HG02798 (cell line): ENCODE measurements at regions not wholly inside any gene's neighbourhood (a gene's known extent, or its start where the extent isn't known, plus 50 kb on each side); places are given as distances from the start of the nearest gene placed in this dataset.
A peak's percentile ranks its signal among the peaks of the same experiment; 100 is the strongest.
"Not testable (repeated sequence)": the region's sequence is repeated elsewhere in the genome, so short reads cannot be mapped to it uniquely, and the experiment has no call there.

ENCODE experiments used
- ATAC-seq: cut with Tn5 transposase; IDR thresholded peaks from one replicate; pipeline ENCODE4 v1.9.1; 2021; ENCODE audit warnings: mild to moderate bottlenecking; ENCODE audit not compliant: unreplicated experiment, poor library complexity

DNA sequence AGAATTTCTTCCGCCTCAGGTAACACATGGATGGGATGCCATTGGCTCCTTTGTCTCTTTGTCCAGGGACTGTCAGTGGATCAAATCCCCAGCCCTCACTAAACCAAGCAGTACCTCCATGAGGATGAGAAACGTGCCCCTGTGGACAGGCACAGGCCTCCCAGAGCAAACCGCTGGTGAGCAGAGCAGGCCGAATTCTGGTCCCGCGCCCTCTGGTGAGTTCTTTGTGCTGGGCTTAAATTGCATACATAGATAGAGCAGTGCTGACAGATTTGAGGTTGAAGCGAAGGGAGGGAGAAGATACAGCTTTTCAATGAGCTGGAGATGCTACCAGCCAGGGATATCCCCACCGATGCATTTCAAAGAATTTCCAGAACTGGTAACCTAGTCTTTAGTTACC is 143.8 kb downstream of the HSD17B3 start:
- no peak for ATAC-seq

GRCh38 chr9:96157675-96158074 is 144.3 kb downstream of the HSD17B3 start:
- ATAC-seq = no peak

DNA sequence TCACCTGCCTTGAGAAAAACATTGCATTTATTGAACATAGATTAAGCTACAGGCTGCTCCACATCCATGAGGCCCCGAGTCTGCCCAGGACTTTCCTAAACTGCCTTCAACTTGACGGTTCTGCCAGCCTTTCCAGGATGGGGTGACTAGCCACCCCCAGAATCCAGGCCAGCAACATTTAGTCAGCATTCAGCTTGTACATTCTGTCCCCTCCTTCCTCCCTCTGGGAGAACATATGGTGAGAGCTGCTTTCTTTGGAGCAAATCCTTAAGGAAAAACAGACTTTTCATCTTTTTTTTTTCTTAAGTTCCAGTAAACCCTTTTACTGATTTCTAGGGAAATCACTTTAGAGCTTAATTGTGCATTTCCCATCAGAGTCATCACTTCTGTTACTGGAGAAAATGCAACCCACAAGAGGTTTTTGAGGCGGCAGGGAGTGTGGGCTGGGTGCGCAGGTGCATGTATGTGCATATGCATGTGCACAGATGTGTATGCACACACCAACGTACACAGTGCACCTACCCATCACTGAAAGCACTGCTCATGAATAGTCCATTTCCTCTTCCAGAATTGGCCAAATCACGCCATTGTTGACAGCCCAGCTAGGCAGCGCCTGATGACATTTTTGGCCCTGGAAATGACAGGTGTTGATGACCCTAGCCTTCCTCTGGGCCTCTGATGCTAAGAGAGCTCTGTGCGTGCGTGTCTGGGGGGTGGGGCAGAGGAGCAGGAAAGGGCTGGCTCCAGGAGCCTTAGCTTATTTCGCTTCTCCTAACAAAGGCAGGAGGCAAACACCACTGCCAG is 145.6 kb downstream of the HSD17B3 start:
- no peak for ATAC-seq

- ATAC-seq = no peak
These were observed 147.9 kb downstream of the HSD17B3 start for GRCh38 chr9:96154081-96154480.

- no peak for ATAC-seq
These were observed 149.4 kb downstream of the HSD17B3 start for GRCh38 chr9:96152550-96152949.

DNA sequence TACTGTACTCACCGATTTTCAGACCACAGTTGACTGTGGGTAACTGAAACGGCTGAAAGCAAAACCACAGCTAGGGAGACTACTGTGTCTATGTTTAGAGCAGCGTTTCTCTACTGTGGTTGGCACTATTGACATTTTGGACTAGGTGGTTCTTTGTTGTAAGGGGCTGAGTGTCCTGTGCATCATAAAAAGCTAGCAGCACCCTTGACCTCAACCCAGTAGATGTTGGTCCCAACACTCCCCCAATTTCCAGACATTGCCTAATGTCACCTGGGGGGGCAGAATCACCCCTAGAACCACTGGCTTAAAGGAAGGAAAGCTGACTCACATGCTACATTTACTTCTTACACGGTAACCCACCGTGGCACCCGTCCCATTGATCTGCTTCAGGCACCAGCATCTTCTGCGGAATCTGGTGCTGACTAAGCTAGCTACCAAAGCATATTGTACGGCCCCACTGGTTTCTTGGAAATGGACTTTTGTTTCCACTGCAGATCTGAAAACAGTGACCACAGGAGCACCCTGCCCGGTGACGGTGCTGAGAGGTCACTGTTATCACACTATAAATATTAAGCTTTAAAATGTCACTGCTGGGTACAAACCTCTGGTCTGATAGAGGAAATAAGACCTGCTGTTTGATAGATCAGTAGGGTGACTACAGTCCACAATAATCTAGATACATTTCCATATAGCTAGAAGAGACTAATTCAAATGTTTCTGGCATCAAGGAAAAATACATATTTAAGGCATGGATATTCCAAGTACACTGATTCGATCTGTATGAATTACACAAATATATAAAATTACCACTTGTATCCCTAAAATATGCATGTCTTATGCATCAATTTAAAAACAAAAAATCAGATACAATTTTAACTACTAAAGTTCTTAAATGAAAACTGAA is 151.4 kb downstream of the HSD17B3 start:
- peak; percentile 93 for ATAC-seq

DNA sequence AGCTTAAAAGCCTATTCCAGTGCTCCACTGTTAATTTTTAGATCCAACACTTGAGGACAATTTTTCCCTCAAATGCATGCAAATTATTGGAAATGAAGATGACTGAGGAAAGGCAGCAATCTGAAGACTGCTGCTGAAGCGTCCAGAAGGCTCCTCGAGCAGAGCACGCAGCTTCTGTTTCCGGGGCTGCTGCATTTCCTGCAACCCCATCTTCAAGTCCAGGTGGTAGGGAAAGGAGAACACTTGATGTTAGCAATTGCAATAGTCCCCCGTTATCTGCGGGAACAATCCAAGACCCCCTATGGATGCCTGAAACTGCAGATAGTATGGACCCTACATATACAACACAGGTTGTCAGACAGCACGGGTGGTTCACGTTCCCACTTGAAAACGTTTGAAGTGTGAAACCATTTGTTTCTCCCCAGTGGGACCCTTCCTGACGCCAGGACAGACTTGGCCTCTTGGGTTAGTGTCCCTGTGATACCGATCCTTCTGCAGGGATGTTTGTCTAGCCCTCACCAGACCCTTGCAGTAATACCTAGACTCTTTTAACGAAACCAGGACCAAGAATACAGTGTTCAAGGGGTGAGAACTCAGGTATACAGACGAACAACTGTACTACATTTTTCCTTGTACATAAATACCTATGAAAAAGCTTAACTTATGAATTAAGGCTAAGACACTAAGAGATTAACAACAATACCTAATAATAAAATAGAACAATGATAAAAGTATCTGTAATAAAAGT is 152.3 kb downstream of the HSD17B3 start:
- ATAC-seq = peak; percentile 50

DNA sequence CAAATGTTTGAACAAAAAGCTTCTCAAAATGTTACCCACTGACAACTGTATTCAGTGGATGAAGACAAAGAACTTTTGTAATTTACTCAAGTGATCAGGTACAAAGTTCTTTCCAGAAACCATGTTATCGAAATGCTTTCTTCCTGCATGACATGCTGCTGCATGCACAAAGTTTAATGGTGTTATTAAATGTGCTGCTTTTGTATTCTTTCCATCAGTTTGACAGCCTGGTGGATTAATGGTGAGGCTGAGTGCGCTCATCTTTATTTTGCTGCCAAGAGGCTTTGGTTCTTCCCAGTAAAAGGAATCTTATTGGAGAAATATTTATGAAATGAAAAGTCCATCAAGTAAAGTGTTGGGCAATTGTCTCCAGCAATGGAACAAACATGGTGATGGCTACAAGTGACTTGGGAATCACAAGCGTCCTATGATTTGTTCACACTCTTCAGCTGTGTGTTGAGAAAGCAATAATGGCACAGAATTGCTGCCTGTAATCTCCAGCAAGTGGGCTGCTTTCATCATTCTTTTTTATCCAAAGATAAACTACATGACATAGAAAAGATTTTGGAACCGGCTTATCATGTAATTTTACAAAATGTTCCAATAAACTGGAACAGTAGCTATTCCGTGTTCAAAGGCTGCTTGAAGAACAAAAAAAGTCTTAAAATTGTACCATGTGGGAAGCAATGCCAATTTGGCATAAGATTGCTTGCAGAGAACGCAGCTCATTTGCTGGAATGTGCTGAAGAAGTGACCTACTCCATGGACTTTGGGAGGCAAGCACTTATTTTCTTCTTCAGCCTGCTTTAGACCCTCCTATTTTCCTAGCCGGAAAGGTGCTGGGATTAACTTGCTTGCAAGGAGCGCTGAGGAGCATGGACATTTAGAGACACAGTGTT is 153.1 kb downstream of the HSD17B3 start:
- ATAC-seq = no peak

DNA sequence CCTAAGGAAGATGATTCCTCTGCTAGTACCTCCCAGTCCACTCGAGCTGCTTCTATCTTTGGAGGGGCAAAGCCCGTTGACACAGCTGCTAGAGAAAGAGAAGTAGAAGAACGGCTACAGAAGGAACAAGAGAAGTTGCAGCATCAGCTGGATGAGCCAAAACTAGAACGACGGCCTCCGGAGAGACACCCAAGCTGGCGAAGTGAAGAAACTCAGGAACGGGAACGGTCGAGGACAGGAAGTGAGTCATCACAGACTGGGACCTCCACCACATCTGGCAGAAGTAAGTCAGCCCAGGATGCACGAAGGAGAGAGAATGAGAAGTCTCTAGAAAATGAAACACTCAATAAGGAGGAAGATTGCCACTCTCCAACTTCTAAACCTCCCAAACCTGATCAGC is 154.9 kb downstream of the HSD17B3 start:
- ATAC-seq = not testable (repeated sequence)

DNA sequence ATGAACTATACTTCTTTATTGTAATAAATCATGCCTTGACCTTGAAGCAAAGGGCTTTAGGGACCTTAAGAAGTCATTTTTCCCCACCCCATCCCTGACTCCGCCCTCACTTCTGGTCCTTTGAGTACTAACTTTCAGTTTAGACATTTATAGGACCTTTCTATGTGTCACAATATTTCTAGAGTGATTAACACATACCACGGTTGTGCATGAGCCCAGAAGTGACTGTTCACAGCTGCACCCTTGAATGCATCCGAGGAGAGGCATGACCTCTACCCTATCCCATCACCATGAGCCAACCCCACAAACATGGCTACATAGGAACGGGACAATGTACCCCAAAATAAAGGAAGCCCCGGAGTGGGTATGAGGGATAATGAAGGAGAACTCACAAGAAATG is 160.3 kb downstream of the HSD17B3 start:
- no peak for ATAC-seq

GRCh38 chr9:96141128-96141474 is 160.9 kb downstream of the HSD17B3 start:
- ATAC-seq = no peak

GRCh38 chr9:96140296-96141127 is 161.5 kb downstream of the HSD17B3 start:
- no peak for ATAC-seq

GRCh38 chr9:96139592-96140295 is 162.2 kb downstream of the HSD17B3 start:
- ATAC-seq = no peak

DNA sequence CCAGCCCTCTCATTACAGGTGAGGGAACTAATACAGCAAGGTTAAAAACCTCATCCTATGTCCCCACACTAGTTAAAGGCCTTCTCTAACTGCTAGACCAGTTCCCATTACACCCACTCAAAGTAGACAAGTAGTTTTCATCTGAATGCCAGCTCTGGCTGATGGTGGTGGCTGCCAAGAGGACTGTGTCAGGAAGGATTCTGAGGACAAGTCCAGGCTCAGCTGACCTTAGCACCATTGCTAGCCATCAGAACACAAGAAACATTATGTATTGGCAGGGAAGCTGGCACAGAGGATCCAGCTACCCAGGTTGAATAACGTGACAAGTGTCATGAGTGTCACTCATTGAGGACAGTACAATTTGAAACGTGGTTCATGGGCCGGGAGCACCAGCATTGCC is 163.4 kb downstream of the HSD17B3 start:
- ATAC-seq = no peak

- ATAC-seq = peak; percentile 42
These were observed 164.1 kb downstream of the HSD17B3 start for GRCh38 chr9:96137671-96138429.

GRCh38 chr9:96136992-96137670 is 164.8 kb downstream of the HSD17B3 start:
- ATAC-seq = peak; percentile 95

DNA sequence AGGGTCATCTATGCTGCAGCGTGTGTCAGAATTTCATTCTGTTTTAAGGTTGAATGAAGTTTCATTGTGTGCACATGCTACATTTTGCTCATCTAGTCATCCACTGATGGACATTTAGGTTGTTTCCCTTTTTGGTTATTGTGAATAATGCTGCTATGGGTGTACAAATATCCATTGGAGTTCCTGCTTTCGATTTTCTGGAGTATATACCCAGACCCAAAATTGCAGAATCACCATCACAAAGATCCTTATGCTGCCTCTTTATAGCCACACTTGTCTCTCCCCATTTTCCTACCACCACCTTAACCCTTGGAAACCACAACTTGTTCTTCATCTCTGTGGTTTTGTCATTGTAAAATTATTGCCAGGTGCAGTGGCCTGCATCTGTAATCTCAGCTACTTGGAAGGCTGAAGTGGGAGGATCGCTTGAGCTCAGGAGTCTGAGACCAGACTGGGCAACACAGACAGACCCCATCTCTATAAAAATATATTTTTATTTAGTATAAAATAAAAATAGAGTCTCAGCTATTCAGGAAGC is 166.2 kb downstream of the HSD17B3 start:
- no peak for ATAC-seq
